Esophagus muscularis mucosa (tissue), 4 donors: ENCODE measurements at regions not wholly inside any gene's neighbourhood (a gene's known extent, or its start where the extent isn't known, plus 50 kb on each side); places are given as distances from the start of the nearest gene placed in this dataset.

Source experiments
- DNase-seq: peaks from one replicate; pipeline ENCODE4 v3.0.0-alpha.2; 2017; ENCODE audit errors: extremely low spot score
- H3K27ac ChIP-seq, 4 donors: fragments of 200-600 bp; sonication (generic); replicated peaks in 1 of 4; 1 replicate in 3 of 4; 2 replicates in 1 of 4; pipeline ENCODE4 v1.5.1; 2016 to 2019; ENCODE audit warnings: mild to moderate bottlenecking in 1 of 4
- H3K27me3 ChIP-seq, 4 donors: fragments of 200-600 bp; sonication (generic); one replicate each; pipeline versions ENCODE4 v1.5.1 to v1.6.0; 2016 to 2019
- H3K36me3 ChIP-seq, 4 donors: fragments of 200-600 bp; sonication (generic); one replicate each; pipeline ENCODE4 v1.5.1; 2016 to 2019
- H3K4me1 ChIP-seq, 4 donors: fragments of 200-600 bp; sonication (generic); one replicate each; pipeline ENCODE4 v1.5.1; 2016 to 2019
- H3K4me3 ChIP-seq, 4 donors: fragments of 200-600 bp; sonication (generic); 1 replicate in 2 of 4; 2 replicates in 2 of 4; pipeline ENCODE4 v1.5.1; 2016 to 2019; ENCODE audit warnings: mild to moderate bottlenecking in 4 of 4, moderate library complexity in 1 of 4
- H3K9me3 ChIP-seq, 4 donors: fragments of 200-600 bp; sonication (generic); 1 replicate in 3 of 4; 2 replicates in 1 of 4; pipeline ENCODE4 v1.5.1; 2016 to 2019
- EP300 ChIP-seq: sonication (generic); formaldehyde crosslinking; IDR thresholded peaks from one replicate; pipeline ENCODE4 v1.6.1; 2017; ENCODE audit warnings: antibody characterized with exemption
- POLR2A ChIP-seq: fragments of 450-650 bp; IDR thresholded peaks from one replicate; pipeline ENCODE4 v1.6.1; 2017; ENCODE audit warnings: antibody characterized with exemption, moderate library complexity, mild to moderate bottlenecking, low read depth
- POLR2AphosphoS5 ChIP-seq, 2 donors: sonication (generic); formaldehyde crosslinking; IDR thresholded peaks; one replicate each; pipeline ENCODE4 v1.6.1; 2017; ENCODE audit warnings: antibody characterized with exemption in 2 of 2
- WGBS: methylation state at CpG from one replicate; pipeline ENCODE4 v1.1.5; 2018; 5-methylcytosine and 5-hydroxymethylcytosine counted together
- intact Hi-C: fragments of 100-400 bp; cut with DNase I; formaldehyde crosslinking; loops from one replicate; pipeline ENCODE4 v1.15.1; 2023
- TF ChIP-seq, protein P1 (sequence below), 3 experiments: fragments of 200-600 bp in 2 of 3; fragments of 450-650 bp in 1 of 3; sonication (generic) in 2 of 3; IDR thresholded peaks; one replicate each; pipeline ENCODE4 v1.5.1; 2017 to 2019; ENCODE audit warnings: antibody characterized with exemption in 3 of 3, mild to moderate bottlenecking in 2 of 3, moderate library complexity in 1 of 3

DNA sequence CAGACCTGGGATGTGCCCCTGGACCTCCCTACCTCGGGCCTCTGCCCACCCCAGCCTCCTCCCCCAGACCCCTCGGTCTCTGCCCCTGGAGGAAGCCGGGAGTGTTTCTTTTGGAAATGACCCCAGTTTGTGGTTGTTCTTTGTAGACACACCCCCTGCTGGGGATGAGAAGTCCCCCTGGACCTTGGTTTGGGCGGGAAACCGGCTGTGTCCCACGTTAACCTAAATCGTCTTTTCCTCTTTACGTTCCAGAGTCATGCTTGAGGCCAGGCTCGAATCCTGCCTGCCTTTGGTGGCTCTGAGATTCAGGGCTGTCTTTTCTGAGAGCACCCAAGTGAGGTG, 116.6 kb downstream of the METRNL start:
- 71% methylated on average over 4 of the region's 9 CpGs for WGBS
- Histone ChIP-seq H3K27me3 (no peaks in the 10 kb centered on the region), H3K4me1 (peaks cover 37 to 65% (median 46%) of the 10 kb centered on the region in 4 donors), H3K9me3 (no peaks in the 10 kb centered on the region), H3K4me3 (no peak overlapping the region), H3K36me3 (no peaks in the 10 kb centered on the region), H3K27ac (peak overlapping the region; percentile 54 to 69 (median 66))
- no peak for DNase-seq
- intact Hi-C loops = no loop called here
- TF ChIP-seq, protein P1, sequence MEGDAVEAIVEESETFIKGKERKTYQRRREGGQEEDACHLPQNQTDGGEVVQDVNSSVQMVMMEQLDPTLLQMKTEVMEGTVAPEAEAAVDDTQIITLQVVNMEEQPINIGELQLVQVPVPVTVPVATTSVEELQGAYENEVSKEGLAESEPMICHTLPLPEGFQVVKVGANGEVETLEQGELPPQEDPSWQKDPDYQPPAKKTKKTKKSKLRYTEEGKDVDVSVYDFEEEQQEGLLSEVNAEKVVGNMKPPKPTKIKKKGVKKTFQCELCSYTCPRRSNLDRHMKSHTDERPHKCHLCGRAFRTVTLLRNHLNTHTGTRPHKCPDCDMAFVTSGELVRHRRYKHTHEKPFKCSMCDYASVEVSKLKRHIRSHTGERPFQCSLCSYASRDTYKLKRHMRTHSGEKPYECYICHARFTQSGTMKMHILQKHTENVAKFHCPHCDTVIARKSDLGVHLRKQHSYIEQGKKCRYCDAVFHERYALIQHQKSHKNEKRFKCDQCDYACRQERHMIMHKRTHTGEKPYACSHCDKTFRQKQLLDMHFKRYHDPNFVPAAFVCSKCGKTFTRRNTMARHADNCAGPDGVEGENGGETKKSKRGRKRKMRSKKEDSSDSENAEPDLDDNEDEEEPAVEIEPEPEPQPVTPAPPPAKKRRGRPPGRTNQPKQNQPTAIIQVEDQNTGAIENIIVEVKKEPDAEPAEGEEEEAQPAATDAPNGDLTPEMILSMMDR (IDR thresholded peaks at IDR 0.05) = no peak
- TF ChIP-seq EP300 = no peak
- no peak for TF ChIP-seq POLR2A
- no peak for TF ChIP-seq POLR2AphosphoS5 (IDR thresholded peaks at IDR 0.05)

DNA sequence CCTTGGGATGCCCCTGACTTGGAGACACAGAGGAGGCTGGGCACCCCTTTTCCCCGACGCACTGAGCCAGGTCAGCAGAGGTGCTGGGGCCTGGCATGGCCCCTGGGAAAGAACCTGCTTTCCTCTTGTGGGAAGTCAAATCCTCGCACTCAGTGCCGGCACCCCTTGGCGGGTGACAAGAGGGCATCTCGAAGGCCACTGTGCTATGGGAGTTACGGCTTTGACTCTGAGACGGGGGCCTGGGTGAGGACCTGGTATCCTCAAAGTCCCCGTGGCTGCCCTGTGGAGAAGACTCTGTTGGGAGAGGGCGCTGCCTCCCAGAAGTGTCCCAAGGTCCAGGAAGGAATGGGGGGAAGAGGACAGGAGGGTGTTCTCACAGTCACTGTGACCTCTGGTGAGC, 117.0 kb downstream of the METRNL start:
- no peaks in the 10 kb centered on the region for H3K36me3 ChIP-seq
- 93% methylated on average over 7 of the region's 10 CpGs for WGBS
- no peak overlapping the region for H3K4me3 ChIP-seq
- no peak for TF ChIP-seq POLR2A
- TF ChIP-seq, protein P1 (IDR thresholded peaks at IDR 0.05) = no peak
- intact Hi-C loops = no loop called here
- peaks cover 41 to 68% (median 46%) of the 10 kb centered on the region in 4 donors for H3K4me1 ChIP-seq
- H3K9me3 ChIP-seq = no peaks in the 10 kb centered on the region
- no peak for DNase-seq
- H3K27me3 ChIP-seq = no peaks in the 10 kb centered on the region
- peak overlapping the region; percentile 54 to 69 (median 66) for H3K27ac ChIP-seq

DNA sequence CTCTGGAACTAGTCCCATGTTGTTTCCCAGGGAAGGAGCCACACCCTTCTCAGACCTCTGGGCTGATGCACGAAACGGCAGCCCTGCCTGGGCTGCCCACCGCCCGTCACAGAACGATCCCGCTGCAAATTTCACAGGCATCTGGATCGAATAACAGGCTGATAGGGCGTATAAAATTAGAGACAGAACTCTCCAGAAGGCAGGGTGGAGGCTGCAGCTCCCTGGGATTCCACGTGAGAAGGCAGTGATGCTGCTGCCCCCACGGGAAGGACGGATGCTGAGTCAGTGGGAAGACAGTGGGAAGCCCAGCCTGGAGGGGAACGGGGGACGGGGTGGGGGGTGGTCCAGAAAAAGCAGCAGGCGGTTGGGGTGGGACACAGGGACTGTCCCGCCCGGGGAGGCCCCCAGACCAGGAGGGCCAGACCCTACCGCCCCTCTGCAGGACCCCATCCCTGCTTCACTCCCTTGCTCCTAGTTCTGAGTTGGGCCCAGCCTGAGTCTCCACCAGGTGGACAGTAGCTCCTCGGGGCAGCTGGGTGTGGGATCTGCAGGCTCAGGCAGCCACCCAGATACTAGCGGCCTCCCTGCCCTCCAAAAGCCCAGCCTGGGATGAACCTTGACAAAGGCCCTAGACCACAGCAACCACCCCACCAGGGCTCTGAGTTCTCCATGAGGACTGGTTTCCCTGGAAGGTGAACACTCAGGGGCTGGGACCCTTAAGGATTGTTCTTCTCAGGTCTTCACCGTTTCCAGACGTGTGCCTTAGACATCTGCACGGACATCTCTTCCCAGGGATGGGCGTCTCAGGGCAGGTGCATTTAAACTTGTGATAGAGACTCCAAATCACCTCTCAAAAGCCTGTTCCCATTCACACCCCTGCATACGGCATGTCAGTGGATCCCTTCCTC, 117.8 kb downstream of the METRNL start:
- 75% methylated on average over 22 of the region's 24 CpGs for WGBS
- H3K36me3 ChIP-seq = no peaks in the 10 kb centered on the region
- no peak for DNase-seq
- no peaks in the 10 kb centered on the region for H3K27me3 ChIP-seq
- peaks cover 37 to 68% (median 45%) of the 10 kb centered on the region in 4 donors for H3K4me1 ChIP-seq
- H3K27ac ChIP-seq = peak overlapping the region in 3 of 4 donors; percentile 40 to 54 (median 41)
- no peak overlapping the region for H3K4me3 ChIP-seq
- H3K9me3 ChIP-seq = no peaks in the 10 kb centered on the region
- TF ChIP-seq POLR2A = no peak
- TF ChIP-seq POLR2AphosphoS5 (IDR thresholded peaks at IDR 0.05) = no peak
- TF ChIP-seq, protein P1 (IDR thresholded peaks at IDR 0.05) = no peak
- TF ChIP-seq EP300 = no peak
- intact Hi-C loops = no loop called here

DNA sequence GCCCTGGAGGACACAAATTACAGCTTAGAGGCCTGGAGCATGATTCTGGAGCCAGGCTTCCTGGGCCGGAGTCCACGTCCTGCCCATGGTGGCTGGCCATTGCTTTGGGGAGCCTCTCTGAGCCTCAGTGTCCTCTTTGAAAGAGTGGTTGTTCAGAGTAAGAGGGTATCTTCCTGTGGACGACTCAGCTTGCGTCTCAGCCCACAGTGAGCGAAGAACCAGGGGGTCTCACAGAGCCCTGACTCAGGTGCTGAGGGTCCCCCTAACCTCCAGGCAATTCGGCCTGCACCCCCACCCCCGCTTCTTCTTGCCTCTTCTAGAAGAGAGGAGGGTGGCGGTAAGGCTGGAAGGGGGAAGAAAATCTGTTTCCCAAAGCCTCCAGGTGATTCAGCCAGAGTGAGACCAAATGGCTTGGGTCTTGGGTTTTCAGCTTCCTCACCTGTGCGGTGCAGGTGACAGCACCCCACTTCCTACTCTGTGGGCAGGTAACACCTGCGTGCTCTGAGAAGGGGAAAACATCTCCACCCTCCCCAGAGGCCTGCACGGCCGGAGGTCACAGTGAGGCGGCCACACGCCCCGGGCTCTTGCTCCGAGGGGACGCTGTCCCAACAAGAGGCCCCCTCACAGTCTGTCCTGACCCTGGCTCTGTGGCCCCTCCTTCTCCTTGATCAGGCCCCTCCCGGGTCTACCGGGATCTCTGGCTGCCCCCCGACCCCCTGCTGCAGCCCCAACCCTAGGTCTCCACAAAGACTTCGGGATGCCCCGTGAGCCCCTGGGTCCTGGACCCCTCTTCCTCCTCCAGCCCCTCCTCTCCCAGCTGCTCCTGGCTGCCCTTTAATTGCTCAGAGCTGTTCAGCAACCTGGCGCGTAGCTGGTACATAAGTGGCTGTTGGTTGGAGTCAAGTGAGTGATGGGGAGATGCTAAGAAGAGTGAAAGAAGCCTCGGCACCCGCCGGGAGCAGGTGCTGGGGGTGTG, 119.2 kb downstream of the METRNL start:
- Histone ChIP-seq H3K36me3 (no peaks in the 10 kb centered on the region), H3K4me1 (peaks cover 39 to 76% (median 52%) of the 10 kb centered on the region in 4 donors), H3K27ac (peak overlapping the region; percentile 57 to 76 (median 66)), H3K27me3 (no peaks in the 10 kb centered on the region), H3K9me3 (no peaks in the 10 kb centered on the region), H3K4me3 (peak overlapping the region in 2 of 4 donors; percentile 12)
- TF ChIP-seq POLR2AphosphoS5 (IDR thresholded peaks at IDR 0.05) = no peak
- TF ChIP-seq, protein P1 (IDR thresholded peaks at IDR 0.05) = no peak
- no peak for TF ChIP-seq EP300
- no peak for TF ChIP-seq POLR2A
- no peak for DNase-seq
- intact Hi-C loops = no loop called here
- 83% methylated on average over 23 of the region's 27 CpGs for WGBS
